Right lobe of liver (tissue), 4 donors: ENCODE measurements at regions not wholly inside any gene's neighbourhood (a gene's known extent, or its start where the extent isn't known, plus 50 kb on each side); places are given as distances from the start of the nearest gene placed in this dataset.

ENCODE experiments used
- POLR2A ChIP-seq: fragments of 450-650 bp; IDR thresholded peaks from one replicate; pipeline ENCODE4 v1.6.1; 2017; ENCODE audit warnings: antibody characterized with exemption, mild to moderate bottlenecking
- TF ChIP-seq, protein P1 (sequence below), 4 donors: fragments of 200-600 bp in 3 of 4; fragments of 450-650 bp in 1 of 4; IDR thresholded peaks; one replicate each; pipeline versions ENCODE4 v1.5.1 to v1.8.0; 2016 to 2022; ENCODE audit warnings: antibody characterized with exemption in 4 of 4, mild to moderate bottlenecking in 2 of 4
- donor health status: DM: no; HTN: no; CAD: no.
- donor health status: DM: no; HTN: no; CAD: no.
- donor health status: DM: no; HTN: yes; CAD: no.

GRCh38 chr3:152556731-152557254 is 278.1 kb upstream of the P2RY1 start:
- TF ChIP-seq, protein P1, sequence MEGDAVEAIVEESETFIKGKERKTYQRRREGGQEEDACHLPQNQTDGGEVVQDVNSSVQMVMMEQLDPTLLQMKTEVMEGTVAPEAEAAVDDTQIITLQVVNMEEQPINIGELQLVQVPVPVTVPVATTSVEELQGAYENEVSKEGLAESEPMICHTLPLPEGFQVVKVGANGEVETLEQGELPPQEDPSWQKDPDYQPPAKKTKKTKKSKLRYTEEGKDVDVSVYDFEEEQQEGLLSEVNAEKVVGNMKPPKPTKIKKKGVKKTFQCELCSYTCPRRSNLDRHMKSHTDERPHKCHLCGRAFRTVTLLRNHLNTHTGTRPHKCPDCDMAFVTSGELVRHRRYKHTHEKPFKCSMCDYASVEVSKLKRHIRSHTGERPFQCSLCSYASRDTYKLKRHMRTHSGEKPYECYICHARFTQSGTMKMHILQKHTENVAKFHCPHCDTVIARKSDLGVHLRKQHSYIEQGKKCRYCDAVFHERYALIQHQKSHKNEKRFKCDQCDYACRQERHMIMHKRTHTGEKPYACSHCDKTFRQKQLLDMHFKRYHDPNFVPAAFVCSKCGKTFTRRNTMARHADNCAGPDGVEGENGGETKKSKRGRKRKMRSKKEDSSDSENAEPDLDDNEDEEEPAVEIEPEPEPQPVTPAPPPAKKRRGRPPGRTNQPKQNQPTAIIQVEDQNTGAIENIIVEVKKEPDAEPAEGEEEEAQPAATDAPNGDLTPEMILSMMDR (IDR thresholded peaks at IDR 0.05), result no peak
- TF ChIP-seq POLR2A, result no peak
